ENCODE measurements at regions not wholly inside any gene's neighbourhood (a gene's known extent, or its start where the extent isn't known, plus 50 kb on each side); places are given as distances from the start of the nearest gene placed in this dataset.

DNA sequence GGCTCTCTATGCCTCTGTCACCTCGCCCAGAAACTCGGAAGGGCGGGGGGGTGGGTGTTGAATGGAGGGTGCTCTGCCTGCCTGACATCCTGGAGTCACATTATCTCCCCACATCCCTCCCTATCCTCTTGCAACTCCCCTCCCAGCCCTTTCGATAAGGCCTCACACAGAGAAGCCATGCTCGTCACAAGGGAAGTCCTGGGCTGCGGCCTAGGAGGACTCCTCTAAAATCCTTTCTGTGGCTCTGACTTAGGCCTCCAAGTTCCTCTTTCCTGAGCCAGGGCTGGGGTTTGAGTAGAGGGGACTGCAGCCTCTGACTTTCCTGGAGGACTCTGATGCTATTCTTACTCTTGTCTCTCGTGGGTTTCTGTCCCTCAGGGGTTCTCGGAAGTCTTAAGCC lies 75.0 kb upstream of the PKDCC start:
- TF ChIP-seq, protein P1, sequence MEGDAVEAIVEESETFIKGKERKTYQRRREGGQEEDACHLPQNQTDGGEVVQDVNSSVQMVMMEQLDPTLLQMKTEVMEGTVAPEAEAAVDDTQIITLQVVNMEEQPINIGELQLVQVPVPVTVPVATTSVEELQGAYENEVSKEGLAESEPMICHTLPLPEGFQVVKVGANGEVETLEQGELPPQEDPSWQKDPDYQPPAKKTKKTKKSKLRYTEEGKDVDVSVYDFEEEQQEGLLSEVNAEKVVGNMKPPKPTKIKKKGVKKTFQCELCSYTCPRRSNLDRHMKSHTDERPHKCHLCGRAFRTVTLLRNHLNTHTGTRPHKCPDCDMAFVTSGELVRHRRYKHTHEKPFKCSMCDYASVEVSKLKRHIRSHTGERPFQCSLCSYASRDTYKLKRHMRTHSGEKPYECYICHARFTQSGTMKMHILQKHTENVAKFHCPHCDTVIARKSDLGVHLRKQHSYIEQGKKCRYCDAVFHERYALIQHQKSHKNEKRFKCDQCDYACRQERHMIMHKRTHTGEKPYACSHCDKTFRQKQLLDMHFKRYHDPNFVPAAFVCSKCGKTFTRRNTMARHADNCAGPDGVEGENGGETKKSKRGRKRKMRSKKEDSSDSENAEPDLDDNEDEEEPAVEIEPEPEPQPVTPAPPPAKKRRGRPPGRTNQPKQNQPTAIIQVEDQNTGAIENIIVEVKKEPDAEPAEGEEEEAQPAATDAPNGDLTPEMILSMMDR (conservative IDR thresholded peaks at IDR 0.05; ENCODE audit: low read length), result no peak
- no peak for TF ChIP-seq EZH2phosphoT487 (IDR thresholded peaks at IDR 0.05; ENCODE audit: borderline replicate concordance, low read depth, low read length)
